ENCODE measurements at regions not wholly inside any gene's neighbourhood (a gene's known extent, or its start where the extent isn't known, plus 50 kb on each side); places are given as distances from the start of the nearest gene placed in this dataset.
A peak's percentile ranks its signal among the peaks of the same experiment; 100 is the strongest.
"Not testable (repeated sequence)": the region's sequence is repeated elsewhere in the genome, so short reads cannot be mapped to it uniquely, and the experiment has no call there.

DNA sequence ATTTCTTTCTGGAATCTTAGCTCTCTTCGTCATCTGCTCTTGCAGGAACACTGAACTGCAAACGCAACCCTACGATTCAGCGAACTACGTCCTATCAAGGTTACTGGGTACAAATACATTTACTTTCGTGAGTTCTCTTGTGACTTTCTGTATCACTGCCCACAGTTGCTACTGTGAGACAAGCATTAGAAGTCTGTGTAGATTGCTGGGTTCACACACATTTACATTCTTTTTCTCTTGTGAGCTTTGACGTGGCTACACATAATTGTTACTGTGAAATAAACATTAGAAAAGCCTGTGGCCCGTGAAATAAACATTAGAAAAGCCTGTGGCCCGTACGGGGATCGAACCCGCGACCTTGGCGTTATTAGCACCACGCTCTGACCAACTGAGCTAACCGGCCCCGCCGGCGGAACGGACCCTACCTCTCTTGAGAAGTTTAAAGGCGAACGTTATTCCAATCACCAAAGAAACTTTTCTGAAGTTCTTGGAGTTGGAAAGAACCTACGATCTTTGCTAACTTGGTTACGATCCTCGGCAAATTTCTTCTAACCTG lies 61.2 kb upstream of the ZNF322 start:
- DNase-seq (ENCODE audit: low read depth); in situ Hi-C loops (cut with HindIII; ENCODE audit: low sequenced_read_pairs): not testable (repeated sequence)

DNA sequence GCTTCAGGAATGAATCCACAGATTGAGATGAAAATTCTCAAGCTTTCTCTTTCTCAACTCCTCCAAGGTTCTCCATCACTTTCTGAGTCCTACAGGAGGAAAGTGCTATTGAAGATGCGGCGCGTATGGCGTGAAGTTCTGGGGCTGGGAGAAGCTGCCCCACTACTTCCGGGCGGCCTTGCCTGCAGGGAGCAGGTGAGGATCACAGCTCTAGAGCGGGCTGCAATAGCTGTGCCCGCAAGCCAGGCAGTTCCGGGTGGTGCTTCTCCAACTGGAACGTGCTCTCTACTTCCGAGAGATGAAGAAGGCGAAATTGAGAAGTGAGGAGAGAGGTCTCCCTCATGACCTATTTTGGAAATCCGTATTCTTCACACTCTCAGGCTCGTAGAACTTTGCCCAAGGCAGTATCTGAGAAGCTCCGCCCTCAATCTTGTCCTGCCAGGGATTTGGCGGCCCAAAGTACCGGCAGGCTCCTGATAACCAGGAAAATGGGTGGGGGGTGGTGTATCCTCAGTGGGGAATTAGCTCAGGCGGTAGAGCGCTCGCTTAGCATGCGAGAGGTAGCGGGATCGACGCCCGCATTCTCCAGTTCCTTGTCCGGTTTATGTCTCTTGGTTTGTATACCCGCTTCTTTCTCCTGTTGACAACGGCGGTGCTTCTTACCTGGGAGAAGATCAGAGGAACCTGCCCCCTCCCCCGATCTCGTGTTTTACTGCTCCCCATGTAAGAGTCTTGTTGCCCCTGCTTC lies 70.6 kb upstream of the ZNF322 start:
- DNase-seq (ENCODE audit: low read depth); H3K4me3 ChIP-seq (ENCODE audit: low read depth, low read length); in situ Hi-C loops (cut with HindIII; ENCODE audit: low sequenced_read_pairs): not testable (repeated sequence)

More for the DNA sequence above, 61.2 kb upstream of the ZNF322 start:
- not testable (repeated sequence) for H3K4me3 ChIP-seq (ENCODE audit: low read depth, low read length)

DNA sequence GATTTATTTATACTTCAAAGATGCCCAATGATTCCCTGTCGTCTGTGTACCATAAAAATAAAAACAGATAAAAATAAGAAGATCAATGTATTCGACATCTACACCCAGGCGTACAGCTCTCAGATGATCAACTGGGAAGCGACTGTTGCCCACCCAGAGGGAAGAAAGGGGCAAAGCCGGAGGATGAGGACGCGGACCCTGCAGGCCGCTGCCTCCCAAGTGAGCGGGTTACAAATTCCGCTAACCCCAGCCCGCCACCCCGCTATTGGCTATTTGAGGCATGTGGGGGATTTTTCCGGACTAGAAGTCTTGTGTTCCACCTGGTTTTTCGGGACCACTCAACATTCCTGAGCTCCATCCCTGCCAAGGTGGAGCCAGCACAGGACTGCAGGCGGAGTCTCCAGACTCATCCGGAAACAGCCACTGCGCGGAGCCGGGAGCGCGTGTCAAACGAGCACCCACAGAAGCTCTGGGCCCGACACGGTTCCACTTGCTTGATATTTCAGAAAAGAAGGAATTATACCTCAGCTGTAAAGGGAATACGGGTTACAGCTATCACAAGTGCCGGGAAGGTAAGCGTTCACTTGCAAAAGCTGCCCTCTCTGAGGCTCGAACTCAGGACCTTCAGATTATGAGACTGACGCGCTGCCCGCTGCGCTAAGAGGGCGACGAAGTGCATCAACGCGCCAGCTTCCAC lies 75.4 kb upstream of the ZNF322 start:
- DNase-seq (ENCODE audit: low read depth); in situ Hi-C loops (cut with HindIII; ENCODE audit: low sequenced_read_pairs); H3K4me3 ChIP-seq (ENCODE audit: low read depth, low read length): not testable (repeated sequence)

DNA sequence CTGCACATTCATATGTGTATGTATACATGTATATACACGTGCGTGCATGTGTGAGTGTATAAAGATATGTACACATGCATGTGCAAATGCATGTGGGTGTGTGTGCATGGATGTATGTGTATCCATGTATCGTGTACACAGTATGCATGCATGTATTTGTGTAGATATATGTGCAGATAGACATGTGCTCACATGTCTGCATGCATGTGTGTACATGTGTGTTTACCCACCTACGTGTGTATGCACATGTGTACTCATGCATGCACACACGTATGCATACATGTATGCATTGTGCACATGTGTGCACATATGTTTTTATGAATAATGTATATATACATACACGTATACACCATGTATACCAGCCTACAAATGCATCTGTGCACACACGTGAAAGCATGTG lies 80.3 kb upstream of the ZNF322 start:
- TF ChIP-seq, protein P1, sequence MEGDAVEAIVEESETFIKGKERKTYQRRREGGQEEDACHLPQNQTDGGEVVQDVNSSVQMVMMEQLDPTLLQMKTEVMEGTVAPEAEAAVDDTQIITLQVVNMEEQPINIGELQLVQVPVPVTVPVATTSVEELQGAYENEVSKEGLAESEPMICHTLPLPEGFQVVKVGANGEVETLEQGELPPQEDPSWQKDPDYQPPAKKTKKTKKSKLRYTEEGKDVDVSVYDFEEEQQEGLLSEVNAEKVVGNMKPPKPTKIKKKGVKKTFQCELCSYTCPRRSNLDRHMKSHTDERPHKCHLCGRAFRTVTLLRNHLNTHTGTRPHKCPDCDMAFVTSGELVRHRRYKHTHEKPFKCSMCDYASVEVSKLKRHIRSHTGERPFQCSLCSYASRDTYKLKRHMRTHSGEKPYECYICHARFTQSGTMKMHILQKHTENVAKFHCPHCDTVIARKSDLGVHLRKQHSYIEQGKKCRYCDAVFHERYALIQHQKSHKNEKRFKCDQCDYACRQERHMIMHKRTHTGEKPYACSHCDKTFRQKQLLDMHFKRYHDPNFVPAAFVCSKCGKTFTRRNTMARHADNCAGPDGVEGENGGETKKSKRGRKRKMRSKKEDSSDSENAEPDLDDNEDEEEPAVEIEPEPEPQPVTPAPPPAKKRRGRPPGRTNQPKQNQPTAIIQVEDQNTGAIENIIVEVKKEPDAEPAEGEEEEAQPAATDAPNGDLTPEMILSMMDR (IDR thresholded peaks at IDR 0.05; ENCODE audit: low read depth, low read length, missing control alignments) = no peak
- in situ Hi-C loops (cut with HindIII; ENCODE audit: low sequenced_read_pairs) = no loop called here
- H3K4me3 ChIP-seq (ENCODE audit: low read depth, low read length) = no peak overlapping the region
- DNase-seq (ENCODE audit: low read depth) = no peak

DNA sequence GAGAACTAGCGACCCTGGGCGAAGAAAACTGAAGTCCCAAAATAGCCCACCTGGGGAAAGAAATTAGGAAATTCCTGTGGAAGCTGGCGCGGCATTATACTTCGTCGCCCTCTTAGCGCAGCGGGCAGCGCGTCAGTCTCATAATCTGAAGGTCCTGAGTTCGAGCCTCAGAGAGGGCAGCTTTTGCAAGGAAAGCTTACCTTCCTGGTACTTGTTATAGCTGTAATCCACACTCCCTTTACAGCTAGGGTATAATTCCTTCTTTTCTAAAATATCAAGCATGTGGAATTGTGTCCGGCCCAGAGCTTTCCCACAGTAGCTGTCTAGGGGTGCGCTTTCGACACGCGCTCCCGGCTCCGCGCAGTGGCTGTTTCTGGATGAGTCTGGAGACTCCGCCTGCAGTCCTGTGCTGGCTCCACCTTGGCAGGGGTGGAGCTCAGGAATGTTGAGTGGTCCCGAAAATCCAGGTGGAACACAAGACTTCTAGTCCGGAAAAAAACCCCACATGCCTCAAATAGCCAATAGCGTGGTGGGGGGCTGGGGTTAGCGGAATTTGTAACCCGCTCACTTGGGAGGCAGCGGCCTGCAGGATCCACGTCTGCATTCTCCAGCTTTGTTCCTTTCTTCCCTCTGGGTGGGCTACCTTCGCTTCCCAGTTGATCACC lies 83.7 kb upstream of the ZNF322 start:
- no peak for DNase-seq (ENCODE audit: low read depth)

DNA sequence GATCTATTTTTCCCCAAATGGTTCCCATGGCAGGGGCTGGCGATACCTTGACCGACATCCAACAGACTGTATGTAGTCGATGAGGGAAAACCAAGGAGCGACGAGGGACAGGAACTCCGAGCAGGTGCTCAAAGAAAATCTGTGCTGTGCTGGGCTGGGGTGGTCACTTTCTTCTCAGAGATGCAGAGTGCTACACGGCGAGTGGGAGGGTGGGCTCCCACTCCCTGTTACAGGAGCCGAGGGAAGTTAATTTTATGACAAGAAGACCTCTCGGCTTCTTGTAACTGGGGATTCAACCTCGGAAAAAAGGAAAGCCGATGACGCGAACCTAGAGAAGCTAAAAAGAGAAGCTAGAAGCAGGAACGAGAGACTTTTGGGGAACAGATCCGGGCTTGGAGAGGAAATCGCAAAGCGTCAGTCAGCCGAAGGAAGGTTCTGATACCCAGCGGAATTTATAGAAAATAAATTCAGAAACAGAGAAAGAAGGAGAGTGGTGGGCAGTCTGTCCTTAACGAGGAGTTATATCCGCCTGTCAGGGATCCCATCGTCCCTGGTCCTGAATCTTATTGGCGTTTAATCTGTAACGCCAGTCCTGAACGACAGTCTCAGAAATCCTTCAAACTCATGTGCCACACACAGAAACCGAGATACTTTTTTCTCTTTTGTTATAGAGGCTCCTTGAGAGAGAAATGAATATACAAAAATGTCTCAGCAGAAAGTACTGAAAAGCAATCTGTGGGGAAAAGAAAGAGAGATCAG lies 84.6 kb upstream of the ZNF322 start:
- in situ Hi-C loops (cut with HindIII; ENCODE audit: low sequenced_read_pairs) = no loop called here
- H3K4me3 ChIP-seq (ENCODE audit: low read depth, low read length) = peak overlapping the region; percentile 40
- TF ChIP-seq, protein P1 (IDR thresholded peaks at IDR 0.05; ENCODE audit: low read depth, low read length, missing control alignments) = no peak
- no peak for DNase-seq (ENCODE audit: low read depth)

More for the DNA sequence above, 83.7 kb upstream of the ZNF322 start:
- TF ChIP-seq, protein P1 (IDR thresholded peaks at IDR 0.05; ENCODE audit: low read depth, low read length, missing control alignments) = no peak
- peak overlapping the region; percentile 40 for H3K4me3 ChIP-seq (ENCODE audit: low read depth, low read length)
- in situ Hi-C loops (cut with HindIII; ENCODE audit: low sequenced_read_pairs) = no loop called here

DNA sequence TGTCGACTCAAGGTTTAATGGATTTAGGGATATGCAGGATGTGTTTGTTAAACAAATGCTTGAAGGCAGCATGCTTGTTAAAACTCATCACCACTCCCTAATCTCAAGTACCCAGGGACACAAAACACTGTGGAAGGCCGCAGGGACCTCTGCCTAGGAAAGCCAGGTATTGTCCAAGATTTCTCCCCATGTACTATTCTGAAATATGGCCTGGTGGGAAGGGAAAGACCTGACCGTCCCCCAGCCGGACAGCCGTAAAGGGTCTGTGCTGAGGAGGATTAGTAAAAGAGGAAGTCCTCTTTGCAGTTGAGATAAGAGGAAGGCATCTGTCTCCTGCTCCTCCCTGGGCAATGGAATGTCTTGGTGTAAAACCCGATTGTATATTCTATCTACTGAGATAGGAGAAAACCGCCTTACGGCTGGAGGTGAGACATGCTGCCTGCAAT lies 85.3 kb upstream of the ZNF322 start:
- in situ Hi-C loops (cut with HindIII; ENCODE audit: low sequenced_read_pairs); H3K4me3 ChIP-seq (ENCODE audit: low read depth, low read length); DNase-seq (ENCODE audit: low read depth): not testable (repeated sequence)

DNA sequence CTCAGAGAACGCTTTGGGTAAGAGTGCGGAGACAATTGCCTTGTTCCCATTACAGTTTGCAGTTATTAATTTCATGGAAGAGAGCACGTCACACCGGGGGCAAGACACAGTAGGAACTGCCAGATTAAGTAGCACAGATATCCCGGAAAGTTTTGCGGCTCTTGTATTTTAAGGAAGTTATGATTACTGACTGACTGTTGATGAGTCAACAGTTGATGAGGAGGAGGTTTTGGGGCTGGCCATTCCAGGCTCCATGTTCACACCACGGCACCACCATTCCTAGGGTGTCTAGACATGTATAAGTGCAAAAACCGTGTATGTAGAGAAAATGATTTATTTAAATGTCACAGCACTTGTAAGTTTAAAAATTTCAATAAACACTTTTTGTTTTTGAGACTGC lies 86.4 kb upstream of the ZNF322 start:
- DNase-seq (ENCODE audit: low read depth); in situ Hi-C loops (cut with HindIII; ENCODE audit: low sequenced_read_pairs); H3K4me3 ChIP-seq (ENCODE audit: low read depth, low read length): not testable (repeated sequence)

DNA sequence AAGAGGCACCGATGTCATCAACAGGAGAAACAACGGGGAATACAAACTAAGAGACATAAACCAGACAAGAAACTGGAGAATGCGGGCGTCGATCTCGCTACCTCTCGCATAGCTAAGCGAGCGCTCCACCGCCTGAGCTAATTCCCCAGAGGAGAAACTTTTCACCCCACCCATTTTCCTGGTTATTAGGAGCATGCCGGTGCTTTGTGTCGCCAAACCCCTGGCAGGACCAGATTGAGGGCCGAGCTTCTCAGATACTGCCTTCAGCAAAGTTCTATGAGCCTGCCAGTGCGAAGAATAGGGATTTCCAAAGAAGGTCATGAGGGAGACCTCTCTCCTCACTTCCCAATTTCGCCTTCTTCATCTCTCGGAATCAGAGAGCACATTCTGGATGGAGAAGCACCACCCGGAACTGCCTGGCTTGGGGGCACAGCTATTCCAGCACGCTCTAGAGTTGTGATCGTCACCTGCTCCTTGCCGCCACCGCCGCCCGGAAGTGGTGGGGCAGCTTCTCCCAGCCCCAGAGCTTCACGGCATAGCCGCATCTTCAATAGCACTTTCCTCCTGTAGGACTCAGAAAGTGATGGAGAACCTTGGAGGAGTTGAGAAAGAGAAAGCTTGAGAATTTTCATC lies 89.7 kb upstream of the ZNF322 start:
- in situ Hi-C loops (cut with HindIII; ENCODE audit: low sequenced_read_pairs); H3K4me3 ChIP-seq (ENCODE audit: low read depth, low read length); DNase-seq (ENCODE audit: low read depth): not testable (repeated sequence)

DNA sequence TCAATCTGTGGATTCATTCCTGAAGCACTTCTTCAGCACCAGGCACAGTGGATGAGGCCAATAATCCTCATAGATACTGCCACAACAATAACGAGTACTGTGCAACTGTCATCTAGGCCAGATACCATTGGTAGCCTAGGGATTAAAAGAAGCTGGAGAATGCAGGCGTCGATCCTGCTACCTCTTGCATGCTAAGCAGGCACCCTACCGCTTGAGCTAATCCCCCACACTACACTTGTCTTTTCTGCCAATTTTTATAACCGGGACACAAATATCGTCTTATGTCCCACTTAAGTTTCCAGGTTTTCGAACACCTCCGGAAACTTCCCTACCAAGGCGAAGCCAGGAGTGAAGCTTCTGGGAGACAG lies 90.2 kb upstream of the ZNF322 start:
- in situ Hi-C loops (cut with HindIII; ENCODE audit: low sequenced_read_pairs); H3K4me3 ChIP-seq (ENCODE audit: low read depth, low read length); DNase-seq (ENCODE audit: low read depth): not testable (repeated sequence)
